OCI-LY7 (cell line): ENCODE measurements at regions not wholly inside any gene's neighbourhood (a gene's known extent, or its start where the extent isn't known, plus 50 kb on each side); places are given as distances from the start of the nearest gene placed in this dataset.

Experiments
- EZH2phosphoT487 ChIP-seq: fragments of 200-600 bp; sonication (generic); IDR thresholded peaks from 2 replicates; pipeline ENCODE4 v1.6.1; 2018; ENCODE audit warnings: low read depth, borderline replicate concordance, mild to moderate bottlenecking, mixed run types, antibody characterized with exemption, low read length, moderate library complexity, mixed read lengths
- TF ChIP-seq, protein P1 (sequence below): fragments of 200-600 bp; sonication (generic); conservative IDR thresholded peaks from 2 replicates; pipeline ENCODE4 v1.5.1; 2014; ENCODE audit warnings: mild to moderate bottlenecking, antibody characterized with exemption, low read length, moderate library complexity, mixed read lengths

DNA sequence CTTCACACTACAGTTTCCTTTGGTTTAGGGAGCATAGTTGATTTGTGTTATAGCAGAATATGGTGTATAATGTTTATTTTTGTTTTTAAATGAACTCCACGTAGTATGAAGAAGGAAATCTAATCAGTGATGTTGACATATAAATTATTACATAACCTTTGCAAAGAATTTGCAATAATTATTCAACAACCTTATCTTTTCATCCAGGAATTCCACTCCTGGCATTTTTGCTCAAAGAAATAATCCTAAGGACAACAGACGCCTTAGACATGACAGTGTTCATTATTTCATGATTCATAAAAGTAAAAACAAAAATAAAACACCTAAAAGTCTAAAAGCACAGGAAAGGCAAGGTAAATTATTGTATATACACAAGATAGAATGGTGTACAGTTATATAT lies 229.2 kb downstream of the EPM2A start:
- TF ChIP-seq, protein P1, sequence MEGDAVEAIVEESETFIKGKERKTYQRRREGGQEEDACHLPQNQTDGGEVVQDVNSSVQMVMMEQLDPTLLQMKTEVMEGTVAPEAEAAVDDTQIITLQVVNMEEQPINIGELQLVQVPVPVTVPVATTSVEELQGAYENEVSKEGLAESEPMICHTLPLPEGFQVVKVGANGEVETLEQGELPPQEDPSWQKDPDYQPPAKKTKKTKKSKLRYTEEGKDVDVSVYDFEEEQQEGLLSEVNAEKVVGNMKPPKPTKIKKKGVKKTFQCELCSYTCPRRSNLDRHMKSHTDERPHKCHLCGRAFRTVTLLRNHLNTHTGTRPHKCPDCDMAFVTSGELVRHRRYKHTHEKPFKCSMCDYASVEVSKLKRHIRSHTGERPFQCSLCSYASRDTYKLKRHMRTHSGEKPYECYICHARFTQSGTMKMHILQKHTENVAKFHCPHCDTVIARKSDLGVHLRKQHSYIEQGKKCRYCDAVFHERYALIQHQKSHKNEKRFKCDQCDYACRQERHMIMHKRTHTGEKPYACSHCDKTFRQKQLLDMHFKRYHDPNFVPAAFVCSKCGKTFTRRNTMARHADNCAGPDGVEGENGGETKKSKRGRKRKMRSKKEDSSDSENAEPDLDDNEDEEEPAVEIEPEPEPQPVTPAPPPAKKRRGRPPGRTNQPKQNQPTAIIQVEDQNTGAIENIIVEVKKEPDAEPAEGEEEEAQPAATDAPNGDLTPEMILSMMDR = no peak
- no peak for TF ChIP-seq EZH2phosphoT487
